ENCODE measurements at regions not wholly inside any gene's neighbourhood (a gene's known extent, or its start where the extent isn't known, plus 50 kb on each side); places are given as distances from the start of the nearest gene placed in this dataset.

GRCh38 chr3:157767607-157768006 lies 264.4 kb upstream of the VEPH1 start:
- TF ChIP-seq CTCF (IDR thresholded peaks at IDR 0.05 in 2 of 3, conservative IDR thresholded peaks at IDR 0.05 in 1 of 3; ENCODE audit: borderline replicate concordance in 1 of 3, insufficient read depth in 1 of 3, low read depth in 2 of 3, low read length in 2 of 3) (peak in 2 of 3 experiments; percentile 12 to 24; a peak in 1 of 6 replicates), POLR2A (IDR thresholded peaks at IDR 0.05; ENCODE audit: borderline replicate concordance, extremely low read depth, insufficient read depth, insufficient read length) (no peak), YY1 (IDR thresholded peaks at IDR 0.05; ENCODE audit: extremely low read depth, insufficient replicate concordance, low read depth, low read length) (no peak), ZFX (IDR thresholded peaks at IDR 0.05) (no peak), RAD21 (IDR thresholded peaks at IDR 0.05; ENCODE audit: low read depth) (peak; percentile 37), EZH2 (IDR thresholded peaks at IDR 0.05) (no peak), POLR2AphosphoS5 (IDR thresholded peaks at IDR 0.05; ENCODE audit: low read depth, low read length) (no peak), TCF7L2 (IDR thresholded peaks at IDR 0.05; ENCODE audit: borderline replicate concordance, extremely low read depth, insufficient read depth, insufficient read length) (no peak)
- TF ChIP-seq, protein P1, sequence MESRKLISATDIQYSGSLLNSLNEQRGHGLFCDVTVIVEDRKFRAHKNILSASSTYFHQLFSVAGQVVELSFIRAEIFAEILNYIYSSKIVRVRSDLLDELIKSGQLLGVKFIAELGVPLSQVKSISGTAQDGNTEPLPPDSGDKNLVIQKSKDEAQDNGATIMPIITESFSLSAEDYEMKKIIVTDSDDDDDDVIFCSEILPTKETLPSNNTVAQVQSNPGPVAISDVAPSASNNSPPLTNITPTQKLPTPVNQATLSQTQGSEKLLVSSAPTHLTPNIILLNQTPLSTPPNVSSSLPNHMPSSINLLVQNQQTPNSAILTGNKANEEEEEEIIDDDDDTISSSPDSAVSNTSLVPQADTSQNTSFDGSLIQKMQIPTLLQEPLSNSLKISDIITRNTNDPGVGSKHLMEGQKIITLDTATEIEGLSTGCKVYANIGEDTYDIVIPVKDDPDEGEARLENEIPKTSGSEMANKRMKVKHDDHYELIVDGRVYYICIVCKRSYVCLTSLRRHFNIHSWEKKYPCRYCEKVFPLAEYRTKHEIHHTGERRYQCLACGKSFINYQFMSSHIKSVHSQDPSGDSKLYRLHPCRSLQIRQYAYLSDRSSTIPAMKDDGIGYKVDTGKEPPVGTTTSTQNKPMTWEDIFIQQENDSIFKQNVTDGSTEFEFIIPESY (IDR thresholded peaks at IDR 0.05; ENCODE audit: extremely low read depth, insufficient replicate concordance, low read length): no peak
- TF ChIP-seq, protein P2, sequence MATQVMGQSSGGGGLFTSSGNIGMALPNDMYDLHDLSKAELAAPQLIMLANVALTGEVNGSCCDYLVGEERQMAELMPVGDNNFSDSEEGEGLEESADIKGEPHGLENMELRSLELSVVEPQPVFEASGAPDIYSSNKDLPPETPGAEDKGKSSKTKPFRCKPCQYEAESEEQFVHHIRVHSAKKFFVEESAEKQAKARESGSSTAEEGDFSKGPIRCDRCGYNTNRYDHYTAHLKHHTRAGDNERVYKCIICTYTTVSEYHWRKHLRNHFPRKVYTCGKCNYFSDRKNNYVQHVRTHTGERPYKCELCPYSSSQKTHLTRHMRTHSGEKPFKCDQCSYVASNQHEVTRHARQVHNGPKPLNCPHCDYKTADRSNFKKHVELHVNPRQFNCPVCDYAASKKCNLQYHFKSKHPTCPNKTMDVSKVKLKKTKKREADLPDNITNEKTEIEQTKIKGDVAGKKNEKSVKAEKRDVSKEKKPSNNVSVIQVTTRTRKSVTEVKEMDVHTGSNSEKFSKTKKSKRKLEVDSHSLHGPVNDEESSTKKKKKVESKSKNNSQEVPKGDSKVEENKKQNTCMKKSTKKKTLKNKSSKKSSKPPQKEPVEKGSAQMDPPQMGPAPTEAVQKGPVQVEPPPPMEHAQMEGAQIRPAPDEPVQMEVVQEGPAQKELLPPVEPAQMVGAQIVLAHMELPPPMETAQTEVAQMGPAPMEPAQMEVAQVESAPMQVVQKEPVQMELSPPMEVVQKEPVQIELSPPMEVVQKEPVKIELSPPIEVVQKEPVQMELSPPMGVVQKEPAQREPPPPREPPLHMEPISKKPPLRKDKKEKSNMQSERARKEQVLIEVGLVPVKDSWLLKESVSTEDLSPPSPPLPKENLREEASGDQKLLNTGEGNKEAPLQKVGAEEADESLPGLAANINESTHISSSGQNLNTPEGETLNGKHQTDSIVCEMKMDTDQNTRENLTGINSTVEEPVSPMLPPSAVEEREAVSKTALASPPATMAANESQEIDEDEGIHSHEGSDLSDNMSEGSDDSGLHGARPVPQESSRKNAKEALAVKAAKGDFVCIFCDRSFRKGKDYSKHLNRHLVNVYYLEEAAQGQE (IDR thresholded peaks at IDR 0.05; ENCODE audit: low read depth): no peak
